Liver (tissue), 3 donors: ENCODE measurements at regions not wholly inside any gene's neighbourhood (a gene's known extent, or its start where the extent isn't known, plus 50 kb on each side); places are given as distances from the start of the nearest gene placed in this dataset.

ENCODE experiments used
- CTCF ChIP-seq: fragments of 150-350 bp; IDR thresholded peaks from 2 replicates; pipeline ENCODE4 v1.5.1; 2017; ENCODE audit warnings: improper control_type of control experiment, low read depth, low read length; ENCODE audit not compliant: missing input control
- EGR1 ChIP-seq, 2 donors: IDR thresholded peaks; 2 replicates each; pipeline ENCODE4 v1.6.1; 2016 to 2018; ENCODE audit warnings: antibody characterized with exemption in 2 of 2, low read depth in 2 of 2
- FOXA1 ChIP-seq: IDR thresholded peaks from 2 replicates; pipeline ENCODE4 v1.6.1; 2016; ENCODE audit warnings: antibody characterized with exemption
- HNF4G ChIP-seq: IDR thresholded peaks from 2 replicates; pipeline ENCODE4 v1.6.1; 2016; ENCODE audit warnings: antibody characterized with exemption
- JUND ChIP-seq, 2 donors: IDR thresholded peaks; 2 replicates each; pipeline ENCODE4 v1.6.1; 2016; ENCODE audit warnings: antibody characterized with exemption in 2 of 2
- REST ChIP-seq: IDR thresholded peaks from 2 replicates; pipeline ENCODE4 v1.6.1; 2016; ENCODE audit warnings: antibody characterized with exemption, mild to moderate bottlenecking
- RXRA ChIP-seq, 2 donors: IDR thresholded peaks; 2 replicates each; pipeline ENCODE4 v1.6.1; 2017 to 2018; ENCODE audit warnings: antibody characterized with exemption in 2 of 2, mild to moderate bottlenecking in 1 of 2
- TAF1 ChIP-seq: conservative IDR thresholded peaks from 2 replicates; pipeline ENCODE4 v1.6.1; 2016; ENCODE audit warnings: antibody characterized with exemption, mild to moderate bottlenecking
- YY1 ChIP-seq: IDR thresholded peaks from 2 replicates; pipeline ENCODE4 v1.6.1; 2016; ENCODE audit warnings: antibody characterized with exemption, mild to moderate bottlenecking
- donor health status: healthy.
- donor health status: healthy.

DNA sequence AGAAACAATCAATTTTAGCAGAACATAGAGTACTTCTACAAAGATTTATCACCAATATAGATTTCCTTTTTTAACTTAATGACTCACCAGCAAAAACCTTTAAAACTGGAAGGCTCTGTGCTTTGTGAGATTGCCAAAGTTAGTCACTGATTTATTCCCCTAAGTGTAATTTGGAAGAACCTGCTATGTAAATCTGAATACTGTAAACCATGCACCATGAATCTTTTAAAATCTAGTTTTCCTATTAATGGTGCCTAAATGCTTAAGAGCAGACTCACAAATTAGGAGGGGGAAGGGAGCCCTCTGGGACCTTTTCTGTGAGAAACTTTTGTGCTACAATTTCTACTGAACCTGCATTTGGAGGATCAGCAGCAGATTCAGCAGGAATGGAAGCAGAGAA is 57.8 kb upstream of the PNRC1 start:
- no peak for TF ChIP-seq EGR1 (IDR thresholded peaks at IDR 0.05; ENCODE audit: low read depth in 2 of 2)
- no peak for TF ChIP-seq RXRA (IDR thresholded peaks at IDR 0.05)
- no peak for TF ChIP-seq CTCF
- TF ChIP-seq REST, result no peak
- TF ChIP-seq FOXA1, result no peak
- TF ChIP-seq TAF1, result no peak
- TF ChIP-seq YY1, result no peak
- TF ChIP-seq HNF4G, result no peak
- TF ChIP-seq JUND (IDR thresholded peaks at IDR 0.05), result peak; percentile 49 to 73
